ENCODE measurements at regions not wholly inside any gene's neighbourhood (a gene's known extent, or its start where the extent isn't known, plus 50 kb on each side); places are given as distances from the start of the nearest gene placed in this dataset.
"Not testable (repeated sequence)": the region's sequence is repeated elsewhere in the genome, so short reads cannot be mapped to it uniquely, and the experiment has no call there.

GRCh38 chr14:106349678-106350457 is 823.5 kb downstream of the TMEM121 start:
- H3K27ac ChIP-seq (ENCODE audit: low read depth in 2 of 2, low read length in 1 of 2); H3K4me1 ChIP-seq (ENCODE audit: control insufficient read depth in 2 of 2, insufficient read depth in 2 of 2, low read length in 1 of 2); H3K27me3 ChIP-seq (ENCODE audit: control insufficient read depth in 1 of 2, insufficient read depth in 2 of 2, low read length in 2 of 2); H3K9me3 ChIP-seq (ENCODE audit: control insufficient read depth in 2 of 2, insufficient read depth in 1 of 2, low read depth in 1 of 2, low read length in 1 of 2); H3K4me3 ChIP-seq (ENCODE audit: low read depth in 1 of 2, low read length in 2 of 2); H3K36me3 ChIP-seq (ENCODE audit: control insufficient read depth in 2 of 2, insufficient read depth in 2 of 2, low read length in 1 of 2): not testable (repeated sequence)
- 71 to 72% methylated on average over 7 of the region's 7 CpGs for WGBS, 2 donors

GRCh38 chr14:106355007-106355791 is 828.8 kb downstream of the TMEM121 start:
- H3K27me3 ChIP-seq (ENCODE audit: control insufficient read depth in 1 of 2, insufficient read depth in 2 of 2, low read length in 2 of 2); H3K9me3 ChIP-seq (ENCODE audit: control insufficient read depth in 2 of 2, insufficient read depth in 1 of 2, low read depth in 1 of 2, low read length in 1 of 2); H3K36me3 ChIP-seq (ENCODE audit: control insufficient read depth in 2 of 2, insufficient read depth in 2 of 2, low read length in 1 of 2); H3K27ac ChIP-seq (ENCODE audit: low read depth in 2 of 2, low read length in 1 of 2); H3K4me1 ChIP-seq (ENCODE audit: control insufficient read depth in 2 of 2, insufficient read depth in 2 of 2, low read length in 1 of 2); H3K4me3 ChIP-seq (ENCODE audit: low read depth in 1 of 2, low read length in 2 of 2): not testable (repeated sequence)
- 28 to 33% methylated on average over 6 to 7 of the region's 8 CpGs for WGBS, 2 donors

- H3K27me3 ChIP-seq (ENCODE audit: control insufficient read depth in 1 of 2, insufficient read depth in 2 of 2, low read length in 2 of 2); H3K4me1 ChIP-seq (ENCODE audit: control insufficient read depth in 2 of 2, insufficient read depth in 2 of 2, low read length in 1 of 2); H3K27ac ChIP-seq (ENCODE audit: low read depth in 2 of 2, low read length in 1 of 2); H3K4me3 ChIP-seq (ENCODE audit: low read depth in 1 of 2, low read length in 2 of 2); H3K9me3 ChIP-seq (ENCODE audit: control insufficient read depth in 2 of 2, insufficient read depth in 1 of 2, low read depth in 1 of 2, low read length in 1 of 2); H3K36me3 ChIP-seq (ENCODE audit: control insufficient read depth in 2 of 2, insufficient read depth in 2 of 2, low read length in 1 of 2): not testable (repeated sequence)
- WGBS, 2 donors = 45 to 48% methylated on average over 6 of the region's 6 CpGs
These were observed 829.7 kb downstream of the TMEM121 start for GRCh38 chr14:106355881-106356642.

GRCh38 chr14:106356643-106356930 is 830.2 kb downstream of the TMEM121 start:
- not testable (repeated sequence) for H3K4me3 ChIP-seq (ENCODE audit: low read depth in 1 of 2, low read length in 2 of 2); H3K9me3 ChIP-seq (ENCODE audit: control insufficient read depth in 2 of 2, insufficient read depth in 1 of 2, low read depth in 1 of 2, low read length in 1 of 2); H3K4me1 ChIP-seq (ENCODE audit: control insufficient read depth in 2 of 2, insufficient read depth in 2 of 2, low read length in 1 of 2); H3K27ac ChIP-seq (ENCODE audit: low read depth in 2 of 2, low read length in 1 of 2); H3K27me3 ChIP-seq (ENCODE audit: control insufficient read depth in 1 of 2, insufficient read depth in 2 of 2, low read length in 2 of 2); H3K36me3 ChIP-seq (ENCODE audit: control insufficient read depth in 2 of 2, insufficient read depth in 2 of 2, low read length in 1 of 2)
- 35 to 51% methylated on average over 2 of the region's 2 CpGs for WGBS, 2 donors

- 54% methylated on average over 17 of the region's 17 CpGs for WGBS, 2 donors
- not testable (repeated sequence) for H3K9me3 ChIP-seq (ENCODE audit: control insufficient read depth in 2 of 2, insufficient read depth in 1 of 2, low read depth in 1 of 2, low read length in 1 of 2); H3K4me3 ChIP-seq (ENCODE audit: low read depth in 1 of 2, low read length in 2 of 2); H3K27me3 ChIP-seq (ENCODE audit: control insufficient read depth in 1 of 2, insufficient read depth in 2 of 2, low read length in 2 of 2); H3K36me3 ChIP-seq (ENCODE audit: control insufficient read depth in 2 of 2, insufficient read depth in 2 of 2, low read length in 1 of 2); H3K27ac ChIP-seq (ENCODE audit: low read depth in 2 of 2, low read length in 1 of 2); H3K4me1 ChIP-seq (ENCODE audit: control insufficient read depth in 2 of 2, insufficient read depth in 2 of 2, low read length in 1 of 2)
These were observed 832.9 kb downstream of the TMEM121 start for GRCh38 chr14:106359157-106359887.

- not testable (repeated sequence) for H3K27ac ChIP-seq (ENCODE audit: low read depth in 2 of 2, low read length in 1 of 2); H3K4me3 ChIP-seq (ENCODE audit: low read depth in 1 of 2, low read length in 2 of 2); H3K4me1 ChIP-seq (ENCODE audit: control insufficient read depth in 2 of 2, insufficient read depth in 2 of 2, low read length in 1 of 2); H3K36me3 ChIP-seq (ENCODE audit: control insufficient read depth in 2 of 2, insufficient read depth in 2 of 2, low read length in 1 of 2); H3K9me3 ChIP-seq (ENCODE audit: control insufficient read depth in 2 of 2, insufficient read depth in 1 of 2, low read depth in 1 of 2, low read length in 1 of 2); H3K27me3 ChIP-seq (ENCODE audit: control insufficient read depth in 1 of 2, insufficient read depth in 2 of 2, low read length in 2 of 2)
- 42 to 63% methylated on average over 2 of the region's 4 CpGs for WGBS, 2 donors
These were observed 839.0 kb downstream of the TMEM121 start for GRCh38 chr14:106365371-106365770.

GRCh38 chr14:106365894-106366293 is 839.5 kb downstream of the TMEM121 start:
- H3K4me3 ChIP-seq (ENCODE audit: low read depth in 1 of 2, low read length in 2 of 2); H3K4me1 ChIP-seq (ENCODE audit: control insufficient read depth in 2 of 2, insufficient read depth in 2 of 2, low read length in 1 of 2); H3K36me3 ChIP-seq (ENCODE audit: control insufficient read depth in 2 of 2, insufficient read depth in 2 of 2, low read length in 1 of 2); H3K27me3 ChIP-seq (ENCODE audit: control insufficient read depth in 1 of 2, insufficient read depth in 2 of 2, low read length in 2 of 2); H3K27ac ChIP-seq (ENCODE audit: low read depth in 2 of 2, low read length in 1 of 2); H3K9me3 ChIP-seq (ENCODE audit: control insufficient read depth in 2 of 2, insufficient read depth in 1 of 2, low read depth in 1 of 2, low read length in 1 of 2): not testable (repeated sequence)
- WGBS, 2 donors = 37 to 64% methylated on average over 4 to 5 of the region's 5 CpGs

GRCh38 chr14:106366971-106367370 is 840.6 kb downstream of the TMEM121 start:
- H3K36me3 ChIP-seq (ENCODE audit: control insufficient read depth in 2 of 2, insufficient read depth in 2 of 2, low read length in 1 of 2); H3K4me1 ChIP-seq (ENCODE audit: control insufficient read depth in 2 of 2, insufficient read depth in 2 of 2, low read length in 1 of 2); H3K27me3 ChIP-seq (ENCODE audit: control insufficient read depth in 1 of 2, insufficient read depth in 2 of 2, low read length in 2 of 2); H3K27ac ChIP-seq (ENCODE audit: low read depth in 2 of 2, low read length in 1 of 2); H3K4me3 ChIP-seq (ENCODE audit: low read depth in 1 of 2, low read length in 2 of 2); H3K9me3 ChIP-seq (ENCODE audit: control insufficient read depth in 2 of 2, insufficient read depth in 1 of 2, low read depth in 1 of 2, low read length in 1 of 2): not testable (repeated sequence)
- 30 to 53% methylated on average over 1 of the region's 1 CpG for WGBS, 2 donors

GRCh38 chr14:106369456-106369855 is 843.1 kb downstream of the TMEM121 start:
- not testable (repeated sequence) for H3K27me3 ChIP-seq (ENCODE audit: control insufficient read depth in 1 of 2, insufficient read depth in 2 of 2, low read length in 2 of 2); H3K4me3 ChIP-seq (ENCODE audit: low read depth in 1 of 2, low read length in 2 of 2); H3K36me3 ChIP-seq (ENCODE audit: control insufficient read depth in 2 of 2, insufficient read depth in 2 of 2, low read length in 1 of 2); H3K4me1 ChIP-seq (ENCODE audit: control insufficient read depth in 2 of 2, insufficient read depth in 2 of 2, low read length in 1 of 2); H3K9me3 ChIP-seq (ENCODE audit: control insufficient read depth in 2 of 2, insufficient read depth in 1 of 2, low read depth in 1 of 2, low read length in 1 of 2); H3K27ac ChIP-seq (ENCODE audit: low read depth in 2 of 2, low read length in 1 of 2)
- 48 to 51% methylated on average over 3 of the region's 4 CpGs for WGBS, 2 donors
